Neuronal stem cell (in vitro differentiated cells): ENCODE measurements at regions not wholly inside any gene's neighbourhood (a gene's known extent, or its start where the extent isn't known, plus 50 kb on each side); places are given as distances from the start of the nearest gene placed in this dataset.

Experiments used
- DNase-seq: peaks from one replicate; pipeline ENCODE4 v3.0.0-alpha.2; 2013; ENCODE audit warnings: low spot score
- H2AFZ ChIP-seq: one replicate; pipeline ENCODE4 v1.6.1; 2013; ENCODE audit warnings: mild to moderate bottlenecking, low read length, inconsistent platforms
- H2AK5ac ChIP-seq: 2 replicates; pipeline ENCODE4 v1.6.1; 2013; ENCODE audit warnings: low read depth, mild to moderate bottlenecking, inconsistent platforms, low read length, moderate library complexity, mixed read lengths
- H2BK120ac ChIP-seq: 2 replicates; pipeline ENCODE4 v1.6.1; 2013; ENCODE audit warnings: low read depth, mild to moderate bottlenecking, inconsistent platforms, low read length, moderate library complexity, mixed read lengths
- H2BK12ac ChIP-seq: one replicate; pipeline ENCODE4 v1.6.1; 2013; ENCODE audit warnings: low read length, inconsistent platforms
- H2BK15ac ChIP-seq: 2 replicates; pipeline ENCODE4 v1.6.1; 2013; ENCODE audit warnings: mild to moderate bottlenecking, low read length, inconsistent platforms, mixed read lengths
- H2BK5ac ChIP-seq: one replicate; pipeline ENCODE4 v1.6.1; 2013; ENCODE audit warnings: inconsistent platforms, mild to moderate bottlenecking, low read length, moderate library complexity
- H3K14ac ChIP-seq: one replicate; pipeline ENCODE4 v1.6.1; 2013; ENCODE audit warnings: low read length, inconsistent platforms
- H3K18ac ChIP-seq: 2 replicates; pipeline ENCODE4 v1.6.1; 2013; ENCODE audit warnings: low read length, inconsistent platforms
- H3K23ac ChIP-seq: 2 replicates; pipeline ENCODE4 v1.6.1; 2013; ENCODE audit warnings: low read depth, mild to moderate bottlenecking, mixed read lengths, low read length, inconsistent platforms; ENCODE audit not compliant: poor library complexity
- H3K27ac ChIP-seq: replicated peaks from 3 replicates; pipeline ENCODE4 v1.5.1; 2013; ENCODE audit warnings: low read length, inconsistent platforms
- H3K27me3 ChIP-seq, 3 experiments: 2 replicates each; pipeline ENCODE4 v1.6.1; 2013; ENCODE audit warnings: low read length in 3 of 3, mild to moderate bottlenecking in 2 of 3, inconsistent platforms in 1 of 3, low read depth in 1 of 3, mixed read lengths in 1 of 3, moderate library complexity in 1 of 3; ENCODE audit not compliant: control insufficient read depth in 3 of 3, insufficient read depth in 3 of 3
- H3K36me3 ChIP-seq, 2 donors: replicated peaks in 1 of 2; 2 replicates each; pipeline ENCODE4 v1.6.1; 2013; ENCODE audit warnings: low read length in 2 of 2; ENCODE audit not compliant: control insufficient read depth in 2 of 2, insufficient read depth in 2 of 2
- H3K4ac ChIP-seq: 2 replicates; pipeline ENCODE4 v1.6.1; 2013; ENCODE audit warnings: inconsistent platforms, mild to moderate bottlenecking, low read length, moderate library complexity
- H3K4me1 ChIP-seq, 2 donors: 1 replicate in 1 of 2; 2 replicates in 1 of 2; pipeline ENCODE4 v1.6.1; 2013; ENCODE audit warnings: low read length in 2 of 2, low read depth in 1 of 2; ENCODE audit not compliant: control insufficient read depth in 2 of 2, insufficient read depth in 1 of 2
- H3K4me2 ChIP-seq: one replicate; pipeline ENCODE4 v1.6.1; 2013; ENCODE audit warnings: mild to moderate bottlenecking, low read length, inconsistent platforms; ENCODE audit not compliant: insufficient read depth, poor library complexity, severe bottlenecking
- H3K4me3 ChIP-seq, 2 donors: 2 replicates each; pipeline ENCODE4 v1.5.1; 2013; ENCODE audit warnings: low read length in 2 of 2, mild to moderate bottlenecking in 2 of 2, inconsistent platforms in 1 of 2, moderate library complexity in 1 of 2
- H3K79me1 ChIP-seq: one replicate; pipeline ENCODE4 v1.6.1; 2013; ENCODE audit warnings: low read depth, mild to moderate bottlenecking, inconsistent platforms, low read length, moderate library complexity
- H3K9ac ChIP-seq: one replicate; pipeline ENCODE4 v1.6.1; 2013; ENCODE audit warnings: mild to moderate bottlenecking, low read depth, low read length, inconsistent platforms; ENCODE audit not compliant: poor library complexity
- H3K9me3 ChIP-seq, 2 donors: replicated peaks in 1 of 2; 2 replicates each; pipeline versions ENCODE3 to v1.6.1; 2013; ENCODE audit warnings: low read length in 2 of 2, mild to moderate bottlenecking in 2 of 2, inconsistent platforms in 1 of 2, low read depth in 1 of 2, mixed read lengths in 1 of 2, moderate library complexity in 1 of 2; ENCODE audit not compliant: control insufficient read depth in 2 of 2, insufficient read depth in 1 of 2
- H4K8ac ChIP-seq: one replicate; pipeline ENCODE4 v1.6.1; 2013; ENCODE audit warnings: low read depth, mild to moderate bottlenecking, inconsistent platforms, low read length, moderate library complexity
- H4K91ac ChIP-seq: one replicate; pipeline ENCODE4 v1.6.1; 2013; ENCODE audit warnings: low read length, low read depth, mild to moderate bottlenecking, inconsistent platforms; ENCODE audit not compliant: poor library complexity
- WGBS, 2 donors: extraction: QIAGEN DNeasy Blood & Tissue Kit; methylation state at CpG; one replicate each; pipeline ENCODE4 v1.1.7; 2013; ENCODE audit warnings: missing lambda C conversion rate in 2 of 2, mixed read lengths in 1 of 2; ENCODE audit not compliant: insufficient read length in 2 of 2, insufficient replicate concordance in 1 of 2; ENCODE audit errors: extremely low coverage in 2 of 2; 5-methylcytosine and 5-hydroxymethylcytosine counted together

- Histone ChIP-seq H3K36me3 (no peaks in the 10 kb centered on the region), H3K79me1 (no peaks in the 10 kb centered on the region), H3K9ac (no peak overlapping the region), H3K23ac (no peak overlapping the region), H4K8ac (no peak overlapping the region), H3K9me3 (no peaks in the 10 kb centered on the region), H3K18ac (no peak overlapping the region), H3K4me1 (peaks cover 23 to 33% of the 10 kb centered on the region in 2 donors), H2BK5ac (no peak overlapping the region), H3K4me2 (no peak overlapping the region), H3K4ac (no peak overlapping the region), H3K27me3 (no peaks in the 10 kb centered on the region), H3K27ac (peak overlapping the region; percentile 21), H2BK120ac (no peak overlapping the region), H2AK5ac (no peak overlapping the region), H2BK12ac (no peak overlapping the region), H3K14ac (no peak overlapping the region), H2BK15ac (no peak overlapping the region), H3K4me3 (no peak overlapping the region), H4K91ac (no peak overlapping the region), H2AFZ (no peak overlapping the region)
- WGBS, 2 donors = no CpG with 5 or more reads among the region's 5 CpGs
- DNase-seq = no peak
Measured at GRCh38 chr21:31398574-31398973, 54.5 kb upstream of the TIAM1 start.

- no peak overlapping the region for H2AK5ac ChIP-seq
- H3K4me1 ChIP-seq = peaks cover 23 to 33% of the 10 kb centered on the region in 2 donors
- no peak overlapping the region for H3K4ac ChIP-seq
- H2BK12ac ChIP-seq = no peak overlapping the region
- H3K14ac ChIP-seq = no peak overlapping the region
- peak overlapping the region; percentile 9 for H2AFZ ChIP-seq
- H2BK15ac ChIP-seq = no peak overlapping the region
- no peak overlapping the region for H3K4me3 ChIP-seq
- no peak for DNase-seq
- no peaks in the 10 kb centered on the region for H3K9me3 ChIP-seq
- no peak overlapping the region for H4K8ac ChIP-seq
- no peak overlapping the region for H3K9ac ChIP-seq
- no peak overlapping the region for H3K4me2 ChIP-seq
- H3K27ac ChIP-seq = peak overlapping the region; percentile 50
- H2BK5ac ChIP-seq = no peak overlapping the region
- H3K27me3 ChIP-seq = no peaks in the 10 kb centered on the region
- WGBS, 2 donors = no CpG with 5 or more reads among the region's 1 CpG
- no peak overlapping the region for H3K23ac ChIP-seq
- H3K18ac ChIP-seq = no peak overlapping the region
- H3K79me1 ChIP-seq = no peaks in the 10 kb centered on the region
- H3K36me3 ChIP-seq = no peaks in the 10 kb centered on the region
- no peak overlapping the region for H4K91ac ChIP-seq
- no peak overlapping the region for H2BK120ac ChIP-seq
Measured at GRCh38 chr21:31397939-31398338, 53.9 kb upstream of the TIAM1 start.

GRCh38 chr21:31397515-31397926, 53.5 kb upstream of the TIAM1 start:
- Histone ChIP-seq H3K4me1 (peaks cover 23 to 33% of the 10 kb centered on the region in 2 donors), H2BK15ac (no peak overlapping the region), H3K4me3 (no peak overlapping the region), H3K23ac (no peak overlapping the region), H3K9ac (no peak overlapping the region), H2BK120ac (no peak overlapping the region), H2AFZ (peak overlapping the region; percentile 9), H3K79me1 (no peaks in the 10 kb centered on the region), H3K36me3 (no peaks in the 10 kb centered on the region), H3K4me2 (no peak overlapping the region), H3K4ac (no peak overlapping the region), H2AK5ac (no peak overlapping the region), H3K27ac (peak overlapping the region; percentile 50), H4K91ac (no peak overlapping the region), H2BK12ac (no peak overlapping the region), H3K18ac (no peak overlapping the region), H3K14ac (no peak overlapping the region), H3K27me3 (no peaks in the 10 kb centered on the region), H2BK5ac (no peak overlapping the region), H3K9me3 (peaks cover 0 to 1% of the 10 kb centered on the region in 2 donors), H4K8ac (no peak overlapping the region)
- no peak for DNase-seq
- WGBS, 2 donors = no CpG with 5 or more reads among the region's 5 CpGs

GRCh38 chr21:31397030-31397429, 53.0 kb upstream of the TIAM1 start:
- WGBS, 2 donors = no CpG with 5 or more reads among the region's 5 CpGs

More at GRCh38 chr21:31397030-31397429, 53.0 kb upstream of the TIAM1 start:
- Histone ChIP-seq H3K9ac (no peak overlapping the region), H3K4ac (no peak overlapping the region), H2BK5ac (no peak overlapping the region), H3K27me3 (no peaks in the 10 kb centered on the region), H3K79me1 (no peaks in the 10 kb centered on the region), H3K4me1 (peaks cover 23 to 33% of the 10 kb centered on the region in 2 donors), H3K27ac (no peak overlapping the region), H3K9me3 (peaks cover 0 to 2% of the 10 kb centered on the region in 2 donors), H2BK15ac (no peak overlapping the region), H2BK12ac (no peak overlapping the region), H3K4me3 (no peak overlapping the region), H3K23ac (no peak overlapping the region), H3K4me2 (no peak overlapping the region), H2AK5ac (no peak overlapping the region), H4K91ac (no peak overlapping the region), H3K18ac (no peak overlapping the region), H3K14ac (no peak overlapping the region), H3K36me3 (no peaks in the 10 kb centered on the region), H2AFZ (no peak overlapping the region), H2BK120ac (no peak overlapping the region), H4K8ac (no peak overlapping the region)
- DNase-seq = no peak
